WTC11 (cell line): ENCODE measurements at regions not wholly inside any gene's neighbourhood (a gene's known extent, or its start where the extent isn't known, plus 50 kb on each side); places are given as distances from the start of the nearest gene placed in this dataset.

Experiments used
- ATAC-seq: fragments of 200-7000 bp; cut with Tn5 transposase; 2 replicates; pipeline ENCODE4 v1.10.0; 2021; ENCODE audit warnings: mild to moderate bottlenecking, moderate library complexity
- CTCF ChIA-PET: fragments of 300-600 bp; sonication (Branson Sonifier 250); formaldehyde crosslinking; loops from one replicate; lab custom pipeline; 2021; ENCODE audit warnings: antibody characterized with exemption; lab: Charles Lee
- POLR2A ChIA-PET: fragments of 350-600 bp; sonication (Branson Sonifier 250); formaldehyde crosslinking; loops from one replicate; lab custom pipeline; 2021; ENCODE audit warnings: antibody characterized with exemption; lab: Charles Lee
- DNase-seq: peaks from one replicate; pipeline ENCODE4 v3.0.0; 2021; ENCODE audit warnings: low spot score
- H3K27ac Mint-ChIP-seq: 2 replicates; pipeline ENCODE4 v1.8.0; 2021; ENCODE audit warnings: mixed read lengths
- H3K27me3 Mint-ChIP-seq: 2 replicates; pipeline ENCODE4 v1.8.0; 2021; ENCODE audit warnings: low read depth, mild to moderate bottlenecking, moderate library complexity, mixed read lengths
- H3K36me3 Mint-ChIP-seq: 2 replicates; pipeline ENCODE4 v1.8.0; 2021; ENCODE audit warnings: mixed read lengths
- H3K4me1 Mint-ChIP-seq: 2 replicates; pipeline ENCODE4 v1.8.0; 2022; ENCODE audit warnings: mixed read lengths
- H3K4me3 Mint-ChIP-seq: 2 replicates; pipeline ENCODE4 v1.8.0; 2021; ENCODE audit warnings: mild to moderate bottlenecking, moderate library complexity, mixed read lengths
- H3K9me3 Mint-ChIP-seq: 2 replicates; pipeline ENCODE4 v1.8.0; 2021; ENCODE audit warnings: mixed read lengths
- CBFB ChIP-seq: sonication (generic); formaldehyde crosslinking; IDR thresholded peaks from 2 replicates; pipeline ENCODE4 v1.8.1; 2022; ENCODE audit warnings: mild to moderate bottlenecking, low read depth, missing genetic modification reagents
- GTF2I ChIP-seq: fragments of 250-450 bp; sonication (Bioruptor Pico); conservative IDR thresholded peaks from 2 replicates; pipeline ENCODE4 v1.4.0; 2021; ENCODE audit warnings: mild to moderate bottlenecking
- NFATC4 ChIP-seq: fragments of 250-450 bp; sonication (Bioruptor Pico); IDR thresholded peaks from 2 replicates; pipeline ENCODE4 v1.9.0; 2021; ENCODE audit warnings: mild to moderate bottlenecking
- NFYB ChIP-seq: sonication (generic); formaldehyde crosslinking; conservative IDR thresholded peaks from 2 replicates; pipeline ENCODE4 v1.8.0; 2022; ENCODE audit warnings: low read depth, missing genetic modification reagents
- SMAD3 ChIP-seq: sonication (generic); formaldehyde crosslinking; IDR thresholded peaks from 2 replicates; pipeline ENCODE4 v1.8.0; 2022; ENCODE audit warnings: missing genetic modification reagents, mild to moderate bottlenecking, borderline replicate concordance
- TP53 ChIP-seq: sonication (generic); formaldehyde crosslinking; IDR thresholded peaks from 2 replicates; pipeline ENCODE4 v1.8.1; 2023; ENCODE audit warnings: mild to moderate bottlenecking, missing genetic modification reagents
- ZNF121 ChIP-seq: sonication (generic); formaldehyde crosslinking; IDR thresholded peaks from 2 replicates; pipeline ENCODE4 v1.8.0; 2023; ENCODE audit warnings: missing genetic modification reagents
- ZNF219 ChIP-seq: sonication (generic); formaldehyde crosslinking; IDR thresholded peaks from 2 replicates; pipeline ENCODE4 v1.8.0; 2023; ENCODE audit warnings: missing genetic modification reagents, mild to moderate bottlenecking, borderline replicate concordance
- ZNF396 ChIP-seq: fragments of 250-450 bp; sonication (Bioruptor Pico); IDR thresholded peaks from 2 replicates; pipeline ENCODE4 v1.8.0; 2021; ENCODE audit warnings: mild to moderate bottlenecking, moderate library complexity, borderline replicate concordance
- ZNF416 ChIP-seq: fragments of 250-450 bp; sonication (Bioruptor Pico); IDR thresholded peaks from 2 replicates; pipeline ENCODE4 v1.9.0; 2021; ENCODE audit warnings: mild to moderate bottlenecking, inconsistent platforms
- ZNF423 ChIP-seq: fragments of 250-450 bp; sonication (Bioruptor Pico); IDR thresholded peaks from 2 replicates; pipeline ENCODE4 v2.1.2; 2022; ENCODE audit warnings: mild to moderate bottlenecking, moderate library complexity
- ZNF671 ChIP-seq: fragments of 250-450 bp; sonication (Bioruptor Pico); IDR thresholded peaks from 2 replicates; pipeline ENCODE4 v1.8.0; 2021; ENCODE audit warnings: mild to moderate bottlenecking
- TF ChIP-seq, protein P1 (sequence below): sonication (generic); formaldehyde crosslinking; IDR thresholded peaks from 2 replicates; pipeline ENCODE4 v1.8.0; 2023; ENCODE audit warnings: missing genetic modification reagents
- TF ChIP-seq, protein P2 (sequence below): sonication (generic); formaldehyde crosslinking; IDR thresholded peaks from 2 replicates; pipeline ENCODE4 v1.8.0; 2023; ENCODE audit warnings: missing genetic modification reagents, mild to moderate bottlenecking, borderline replicate concordance
- TF ChIP-seq, protein P3 (sequence below): sonication (generic); formaldehyde crosslinking; IDR thresholded peaks from 2 replicates; pipeline ENCODE4 v1.8.1; 2022; ENCODE audit warnings: missing genetic modification reagents, borderline replicate concordance
- TF ChIP-seq, protein P4 (sequence below): sonication (generic); formaldehyde crosslinking; IDR thresholded peaks from 2 replicates; pipeline ENCODE4 v1.8.1; 2022; ENCODE audit warnings: mild to moderate bottlenecking, missing genetic modification reagents, moderate library complexity, borderline replicate concordance
- TF ChIP-seq, protein P5 (sequence below): sonication (generic); formaldehyde crosslinking; IDR thresholded peaks from 2 replicates; pipeline ENCODE4 v1.8.0; 2022; ENCODE audit warnings: mild to moderate bottlenecking, missing genetic modification reagents
- TF ChIP-seq, protein P6 (sequence below): sonication (generic); formaldehyde crosslinking; IDR thresholded peaks from 2 replicates; pipeline ENCODE4 v1.8.1; 2023; ENCODE audit warnings: mild to moderate bottlenecking, missing genetic modification reagents, moderate library complexity
- TF ChIP-seq, protein P7 (sequence below): sonication (generic); formaldehyde crosslinking; IDR thresholded peaks from 2 replicates; pipeline ENCODE4 v1.8.1; 2023; ENCODE audit warnings: mild to moderate bottlenecking, moderate library complexity, missing genetic modification reagents

DNA sequence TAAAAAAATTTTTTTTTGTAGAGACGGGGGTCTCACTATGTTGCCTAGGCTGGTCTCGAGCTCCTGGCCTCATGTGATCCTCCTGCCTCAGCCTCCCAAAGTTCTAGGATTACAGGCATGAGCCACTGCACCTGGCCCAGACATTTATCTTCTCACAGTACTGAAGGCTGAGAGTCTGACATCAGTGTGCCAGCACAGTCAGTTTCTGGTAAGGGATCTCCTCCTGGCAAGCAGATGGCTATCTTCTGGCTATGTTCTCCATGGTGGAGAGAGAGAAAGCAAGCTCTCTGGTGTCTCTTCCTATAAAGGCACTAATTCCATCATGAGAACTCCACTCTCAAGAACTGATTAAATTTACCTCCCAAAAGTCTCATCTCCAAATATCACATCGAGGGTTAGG lies 57.8 kb upstream of the C1orf185 start:
- no peaks in the 10 kb centered on the region for H3K36me3 Mint-ChIP-seq
- H3K9me3 Mint-ChIP-seq: peaks cover 10% of the 10 kb centered on the region
- no peak overlapping the region for H3K27ac Mint-ChIP-seq
- H3K4me1 Mint-ChIP-seq: no peaks in the 10 kb centered on the region
- TF ChIP-seq SMAD3 (CRISPR knock-in tag) (no peak), ZNF416 (CRISPR knock-in tag) (no peak), TP53 (CRISPR knock-in tag) (no peak), ZNF121 (CRISPR knock-in tag) (no peak)
- TF ChIP-seq, protein P1, sequence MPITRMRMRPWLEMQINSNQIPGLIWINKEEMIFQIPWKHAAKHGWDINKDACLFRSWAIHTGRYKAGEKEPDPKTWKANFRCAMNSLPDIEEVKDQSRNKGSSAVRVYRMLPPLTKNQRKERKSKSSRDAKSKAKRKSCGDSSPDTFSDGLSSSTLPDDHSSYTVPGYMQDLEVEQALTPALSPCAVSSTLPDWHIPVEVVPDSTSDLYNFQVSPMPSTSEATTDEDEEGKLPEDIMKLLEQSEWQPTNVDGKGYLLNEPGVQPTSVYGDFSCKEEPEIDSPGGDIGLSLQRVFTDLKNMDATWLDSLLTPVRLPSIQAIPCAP (CRISPR knock-in tag): no peak
- ATAC-seq (no peak), DNase-seq (no peak)
- ChIA-PET POLR2A (no interaction called here), CTCF (interaction anchor here (0.6 kb wide), 1 partner anchor 207 kb away, joined by 3 read pairs; no protein-coding TSS in a partner anchor)
- H3K4me3 Mint-ChIP-seq: no peak overlapping the region
- H3K27me3 Mint-ChIP-seq: peaks cover 5% of the 10 kb centered on the region; the same call in 1 of the 2 replicates

DNA sequence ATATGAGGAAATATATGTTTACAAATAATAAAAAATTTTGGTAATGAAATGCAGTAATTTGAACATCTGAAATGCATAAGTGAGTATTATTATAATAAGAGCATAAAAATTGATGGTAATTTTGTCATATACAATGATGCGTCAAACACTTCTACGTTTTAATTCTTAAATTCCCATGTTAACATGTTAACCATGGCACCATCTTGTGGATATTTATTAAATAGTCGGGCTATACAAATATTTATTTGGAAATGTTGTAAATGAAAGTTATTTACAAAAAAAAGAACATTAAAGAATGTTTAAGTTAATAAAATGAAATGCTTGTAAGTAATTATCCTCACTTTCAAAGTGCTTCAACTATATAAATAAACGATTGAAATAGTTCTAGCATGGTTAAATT lies 57.2 kb upstream of the C1orf185 start:
- peaks cover 5% of the 10 kb centered on the region; the same call in 1 of the 2 replicates for H3K27me3 Mint-ChIP-seq
- ChIA-PET CTCF (no interaction called here), POLR2A (no interaction called here)
- TF ChIP-seq CBFB: no peak
- no peak for TF ChIP-seq ZNF219 (CRISPR knock-in tag)
- TF ChIP-seq ZNF396 (CRISPR knock-in tag): no peak
- DNase-seq (no peak), ATAC-seq (no peak)
- H3K36me3 Mint-ChIP-seq: no peaks in the 10 kb centered on the region
- no peak overlapping the region for H3K4me3 Mint-ChIP-seq
- no peak overlapping the region for H3K27ac Mint-ChIP-seq
- H3K4me1 Mint-ChIP-seq: no peaks in the 10 kb centered on the region
- peaks cover 6% of the 10 kb centered on the region for H3K9me3 Mint-ChIP-seq

DNA sequence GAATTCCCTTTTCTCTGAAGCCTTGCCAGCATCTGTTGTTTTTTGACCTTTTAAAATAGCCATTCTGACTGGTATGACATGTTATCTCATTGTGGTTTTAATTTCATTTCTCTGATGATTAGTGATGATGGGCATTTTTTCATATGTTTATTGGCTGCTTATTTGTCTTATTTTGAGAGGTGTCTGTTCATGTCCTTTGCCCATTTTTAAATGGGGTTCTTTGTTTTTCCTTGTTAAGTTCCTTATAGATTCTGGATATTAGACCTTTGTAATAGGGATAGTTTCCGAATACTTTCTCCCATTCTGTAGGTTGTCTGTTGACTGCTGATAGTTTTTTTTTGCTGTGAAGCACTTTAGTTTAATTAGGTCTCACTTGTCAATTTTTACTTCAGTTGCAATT lies 54.0 kb upstream of the C1orf185 start:
- Mint-ChIP-seq H3K9me3 (peaks cover 4% of the 10 kb centered on the region), H3K27me3 (peaks cover 11% of the 10 kb centered on the region), H3K36me3 (no peaks in the 10 kb centered on the region), H3K4me1 (no peaks in the 10 kb centered on the region), H3K4me3 (no peak overlapping the region), H3K27ac (no peak overlapping the region)
- TF ChIP-seq ZNF416 (CRISPR knock-in tag): no peak
- no peak for TF ChIP-seq ZNF671 (CRISPR knock-in tag)
- TF ChIP-seq, protein P2, sequence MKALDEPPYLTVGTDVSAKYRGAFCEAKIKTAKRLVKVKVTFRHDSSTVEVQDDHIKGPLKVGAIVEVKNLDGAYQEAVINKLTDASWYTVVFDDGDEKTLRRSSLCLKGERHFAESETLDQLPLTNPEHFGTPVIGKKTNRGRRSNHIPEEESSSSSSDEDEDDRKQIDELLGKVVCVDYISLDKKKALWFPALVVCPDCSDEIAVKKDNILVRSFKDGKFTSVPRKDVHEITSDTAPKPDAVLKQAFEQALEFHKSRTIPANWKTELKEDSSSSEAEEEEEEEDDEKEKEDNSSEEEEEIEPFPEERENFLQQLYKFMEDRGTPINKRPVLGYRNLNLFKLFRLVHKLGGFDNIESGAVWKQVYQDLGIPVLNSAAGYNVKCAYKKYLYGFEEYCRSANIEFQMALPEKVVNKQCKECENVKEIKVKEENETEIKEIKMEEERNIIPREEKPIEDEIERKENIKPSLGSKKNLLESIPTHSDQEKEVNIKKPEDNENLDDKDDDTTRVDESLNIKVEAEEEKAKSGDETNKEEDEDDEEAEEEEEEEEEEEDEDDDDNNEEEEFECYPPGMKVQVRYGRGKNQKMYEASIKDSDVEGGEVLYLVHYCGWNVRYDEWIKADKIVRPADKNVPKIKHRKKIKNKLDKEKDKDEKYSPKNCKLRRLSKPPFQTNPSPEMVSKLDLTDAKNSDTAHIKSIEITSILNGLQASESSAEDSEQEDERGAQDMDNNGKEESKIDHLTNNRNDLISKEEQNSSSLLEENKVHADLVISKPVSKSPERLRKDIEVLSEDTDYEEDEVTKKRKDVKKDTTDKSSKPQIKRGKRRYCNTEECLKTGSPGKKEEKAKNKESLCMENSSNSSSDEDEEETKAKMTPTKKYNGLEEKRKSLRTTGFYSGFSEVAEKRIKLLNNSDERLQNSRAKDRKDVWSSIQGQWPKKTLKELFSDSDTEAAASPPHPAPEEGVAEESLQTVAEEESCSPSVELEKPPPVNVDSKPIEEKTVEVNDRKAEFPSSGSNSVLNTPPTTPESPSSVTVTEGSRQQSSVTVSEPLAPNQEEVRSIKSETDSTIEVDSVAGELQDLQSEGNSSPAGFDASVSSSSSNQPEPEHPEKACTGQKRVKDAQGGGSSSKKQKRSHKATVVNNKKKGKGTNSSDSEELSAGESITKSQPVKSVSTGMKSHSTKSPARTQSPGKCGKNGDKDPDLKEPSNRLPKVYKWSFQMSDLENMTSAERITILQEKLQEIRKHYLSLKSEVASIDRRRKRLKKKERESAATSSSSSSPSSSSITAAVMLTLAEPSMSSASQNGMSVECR (CRISPR knock-in tag): no peak
- TF ChIP-seq, protein P3, sequence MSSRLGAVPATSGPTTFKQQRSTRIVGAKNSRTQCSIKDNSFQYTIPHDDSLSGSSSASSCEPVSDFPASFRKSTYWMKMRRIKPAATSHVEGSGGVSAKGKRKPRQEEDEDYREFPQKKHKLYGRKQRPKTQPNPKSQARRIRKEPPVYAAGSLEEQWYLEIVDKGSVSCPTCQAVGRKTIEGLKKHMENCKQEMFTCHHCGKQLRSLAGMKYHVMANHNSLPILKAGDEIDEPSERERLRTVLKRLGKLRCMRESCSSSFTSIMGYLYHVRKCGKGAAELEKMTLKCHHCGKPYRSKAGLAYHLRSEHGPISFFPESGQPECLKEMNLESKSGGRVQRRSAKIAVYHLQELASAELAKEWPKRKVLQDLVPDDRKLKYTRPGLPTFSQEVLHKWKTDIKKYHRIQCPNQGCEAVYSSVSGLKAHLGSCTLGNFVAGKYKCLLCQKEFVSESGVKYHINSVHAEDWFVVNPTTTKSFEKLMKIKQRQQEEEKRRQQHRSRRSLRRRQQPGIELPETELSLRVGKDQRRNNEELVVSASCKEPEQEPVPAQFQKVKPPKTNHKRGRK (CRISPR knock-in tag): no peak
- no peak for TF ChIP-seq TP53 (CRISPR knock-in tag)
- TF ChIP-seq ZNF423: no peak
- ChIA-PET POLR2A (no interaction called here), CTCF (no interaction called here)
- ATAC-seq: no peak
- DNase-seq: no peak

DNA sequence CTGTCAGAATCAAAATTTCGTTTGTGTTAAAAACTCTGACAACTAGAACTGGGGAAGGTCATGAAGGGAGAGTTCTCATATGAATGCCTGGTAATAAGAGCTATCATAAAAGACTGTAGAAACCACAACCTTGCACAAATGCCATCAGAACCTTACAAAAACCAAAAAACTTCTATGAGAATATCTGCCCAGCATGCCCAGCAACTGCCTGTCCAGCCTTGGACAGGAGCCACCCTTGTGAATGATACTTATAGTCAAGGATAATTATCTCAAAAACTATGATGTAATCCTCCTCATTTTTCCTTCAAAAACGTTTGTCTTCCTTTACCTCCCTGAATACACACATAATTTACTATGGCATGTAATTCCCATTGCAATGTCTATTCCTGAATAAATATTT lies 53.4 kb upstream of the C1orf185 start:
- H3K27ac Mint-ChIP-seq: no peak overlapping the region
- CTCF ChIA-PET: no interaction called here
- no peaks in the 10 kb centered on the region for H3K9me3 Mint-ChIP-seq
- H3K36me3 Mint-ChIP-seq: no peaks in the 10 kb centered on the region
- no peak overlapping the region for H3K4me3 Mint-ChIP-seq
- POLR2A ChIA-PET: no interaction called here
- no peak for DNase-seq
- H3K27me3 Mint-ChIP-seq: peaks cover 10% of the 10 kb centered on the region
- no peaks in the 10 kb centered on the region for H3K4me1 Mint-ChIP-seq
- no peak for ATAC-seq
- TF ChIP-seq ZNF423 (no peak), NFYB (CRISPR knock-in tag) (no peak), NFATC4 (CRISPR knock-in tag) (no peak), GTF2I (CRISPR knock-in tag) (no peak)
- TF ChIP-seq, protein P4, sequence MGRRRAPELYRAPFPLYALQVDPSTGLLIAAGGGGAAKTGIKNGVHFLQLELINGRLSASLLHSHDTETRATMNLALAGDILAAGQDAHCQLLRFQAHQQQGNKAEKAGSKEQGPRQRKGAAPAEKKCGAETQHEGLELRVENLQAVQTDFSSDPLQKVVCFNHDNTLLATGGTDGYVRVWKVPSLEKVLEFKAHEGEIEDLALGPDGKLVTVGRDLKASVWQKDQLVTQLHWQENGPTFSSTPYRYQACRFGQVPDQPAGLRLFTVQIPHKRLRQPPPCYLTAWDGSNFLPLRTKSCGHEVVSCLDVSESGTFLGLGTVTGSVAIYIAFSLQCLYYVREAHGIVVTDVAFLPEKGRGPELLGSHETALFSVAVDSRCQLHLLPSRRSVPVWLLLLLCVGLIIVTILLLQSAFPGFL: no peak
- TF ChIP-seq, protein P5, sequence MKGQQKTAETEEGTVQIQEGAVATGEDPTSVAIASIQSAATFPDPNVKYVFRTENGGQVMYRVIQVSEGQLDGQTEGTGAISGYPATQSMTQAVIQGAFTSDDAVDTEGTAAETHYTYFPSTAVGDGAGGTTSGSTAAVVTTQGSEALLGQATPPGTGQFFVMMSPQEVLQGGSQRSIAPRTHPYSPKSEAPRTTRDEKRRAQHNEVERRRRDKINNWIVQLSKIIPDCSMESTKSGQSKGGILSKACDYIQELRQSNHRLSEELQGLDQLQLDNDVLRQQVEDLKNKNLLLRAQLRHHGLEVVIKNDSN (CRISPR knock-in tag): no peak
- TF ChIP-seq, protein P6, sequence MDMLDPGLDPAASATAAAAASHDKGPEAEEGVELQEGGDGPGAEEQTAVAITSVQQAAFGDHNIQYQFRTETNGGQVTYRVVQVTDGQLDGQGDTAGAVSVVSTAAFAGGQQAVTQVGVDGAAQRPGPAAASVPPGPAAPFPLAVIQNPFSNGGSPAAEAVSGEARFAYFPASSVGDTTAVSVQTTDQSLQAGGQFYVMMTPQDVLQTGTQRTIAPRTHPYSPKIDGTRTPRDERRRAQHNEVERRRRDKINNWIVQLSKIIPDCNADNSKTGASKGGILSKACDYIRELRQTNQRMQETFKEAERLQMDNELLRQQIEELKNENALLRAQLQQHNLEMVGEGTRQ (CRISPR knock-in tag): no peak
- TF ChIP-seq, protein P7, sequence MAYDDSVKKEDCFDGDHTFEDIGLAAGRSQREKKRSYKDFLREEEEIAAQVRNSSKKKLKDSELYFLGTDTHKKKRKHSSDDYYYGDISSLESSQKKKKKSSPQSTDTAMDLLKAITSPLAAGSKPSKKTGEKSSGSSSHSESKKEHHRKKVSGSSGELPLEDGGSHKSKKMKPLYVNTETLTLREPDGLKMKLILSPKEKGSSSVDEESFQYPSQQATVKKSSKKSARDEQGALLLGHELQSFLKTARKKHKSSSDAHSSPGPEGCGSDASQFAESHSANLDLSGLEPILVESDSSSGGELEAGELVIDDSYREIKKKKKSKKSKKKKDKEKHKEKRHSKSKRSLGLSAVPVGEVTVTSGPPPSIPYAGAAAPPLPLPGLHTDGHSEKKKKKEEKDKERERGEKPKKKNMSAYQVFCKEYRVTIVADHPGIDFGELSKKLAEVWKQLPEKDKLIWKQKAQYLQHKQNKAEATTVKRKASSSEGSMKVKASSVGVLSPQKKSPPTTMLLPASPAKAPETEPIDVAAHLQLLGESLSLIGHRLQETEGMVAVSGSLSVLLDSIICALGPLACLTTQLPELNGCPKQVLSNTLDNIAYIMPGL (CRISPR knock-in tag): no peak
